Spinal cord (tissue), 9 donors: ENCODE measurements at regions not wholly inside any gene's neighbourhood (a gene's known extent, or its start where the extent isn't known, plus 50 kb on each side); places are given as distances from the start of the nearest gene placed in this dataset.
"Not testable (repeated sequence)": the region's sequence is repeated elsewhere in the genome, so short reads cannot be mapped to it uniquely, and the experiment has no call there.

ENCODE experiments used
- DNase-seq, 6 donors: peaks; one replicate each; pipeline versions ENCODE4 v3.0.0 to v3.0.0-alpha.2; 2013 to 2015; ENCODE audit warnings: low spot score in 6 of 6, low read depth in 4 of 6
- H3K27ac ChIP-seq: one replicate; pipeline ENCODE4 v1.5.1; 2013; ENCODE audit warnings: low read depth, low read length, control low read depth
- H3K27me3 ChIP-seq: one replicate; pipeline ENCODE4 v1.6.1; 2013; ENCODE audit warnings: low read length; ENCODE audit not compliant: control insufficient read depth, insufficient read depth
- H3K36me3 ChIP-seq: one replicate; pipeline ENCODE4 v1.6.1; 2013; ENCODE audit warnings: low read length; ENCODE audit not compliant: control insufficient read depth, insufficient read depth
- H3K4me1 ChIP-seq: one replicate; pipeline ENCODE4 v1.6.1; 2013; ENCODE audit warnings: low read length; ENCODE audit not compliant: control insufficient read depth, insufficient read depth
- H3K4me3 ChIP-seq: one replicate; pipeline ENCODE4 v1.5.1; 2013; ENCODE audit warnings: low read depth, low read length, control low read depth
- H3K9me3 ChIP-seq: one replicate; pipeline ENCODE4 v1.6.1; 2013; ENCODE audit warnings: low read length; ENCODE audit not compliant: control insufficient read depth, insufficient read depth
- WGBS: methylation state at CpG from one replicate; pipeline ENCODE4 v1.1.5; 2013; ENCODE audit warnings: missing lambda C conversion rate; ENCODE audit not compliant: insufficient coverage; 5-methylcytosine and 5-hydroxymethylcytosine counted together
- donor health status: healthy.

GRCh38 chr14:65991104-65991503 is 495.1 kb upstream of the CCDC196 start:
- Histone ChIP-seq H3K4me3 (no peak overlapping the region), H3K27me3 (no peaks in the 10 kb centered on the region), H3K27ac (no peak overlapping the region), H3K9me3 (no peaks in the 10 kb centered on the region), H3K4me1 (no peaks in the 10 kb centered on the region), H3K36me3 (no peaks in the 10 kb centered on the region)
- WGBS, result 100% methylated on average over 1 of the region's 2 CpGs
- no peak for DNase-seq

GRCh38 chr14:65991935-65992334 is 494.2 kb upstream of the CCDC196 start:
- no CpG with 5 or more reads among the region's 1 CpG for WGBS

GRCh38 chr14:65993103-65993502 is 493.1 kb upstream of the CCDC196 start:
- H3K27me3 ChIP-seq, result no peaks in the 10 kb centered on the region
- H3K4me1 ChIP-seq, result no peaks in the 10 kb centered on the region
- no peak for DNase-seq
- no peaks in the 10 kb centered on the region for H3K36me3 ChIP-seq
- 88% methylated on average over 2 of the region's 3 CpGs for WGBS
- H3K27ac ChIP-seq, result no peak overlapping the region
- H3K4me3 ChIP-seq, result no peak overlapping the region
- H3K9me3 ChIP-seq, result no peaks in the 10 kb centered on the region

More at GRCh38 chr14:65991935-65992334, 494.2 kb upstream of the CCDC196 start:
- H3K27me3 ChIP-seq, H3K4me1 ChIP-seq, DNase-seq, H3K4me3 ChIP-seq, H3K9me3 ChIP-seq, H3K27ac ChIP-seq, H3K36me3 ChIP-seq: not testable (repeated sequence)

- H3K27ac ChIP-seq, result no peak overlapping the region
- DNase-seq, result no peak
- no peaks in the 10 kb centered on the region for H3K9me3 ChIP-seq
- H3K36me3 ChIP-seq, result no peaks in the 10 kb centered on the region
- H3K4me3 ChIP-seq, result no peak overlapping the region
- H3K4me1 ChIP-seq, result no peaks in the 10 kb centered on the region
- 80% methylated on average over 1 of the region's 5 CpGs for WGBS
- no peaks in the 10 kb centered on the region for H3K27me3 ChIP-seq
These were observed 492.2 kb upstream of the CCDC196 start for GRCh38 chr14:65993996-65994395.

- no peaks in the 10 kb centered on the region for H3K4me1 ChIP-seq
- H3K4me3 ChIP-seq, result no peak overlapping the region
- DNase-seq, result no peak
- no peaks in the 10 kb centered on the region for H3K36me3 ChIP-seq
- peaks cover 2% of the 10 kb centered on the region for H3K9me3 ChIP-seq
- no peaks in the 10 kb centered on the region for H3K27me3 ChIP-seq
- 100% methylated on average over 1 of the region's 2 CpGs for WGBS
- no peak overlapping the region for H3K27ac ChIP-seq
These were observed 488.8 kb upstream of the CCDC196 start for GRCh38 chr14:65997347-65997746.

GRCh38 chr14:65999865-66000264 is 486.3 kb upstream of the CCDC196 start:
- H3K4me3 ChIP-seq, result no peak overlapping the region
- no peak overlapping the region for H3K27ac ChIP-seq
- DNase-seq, result no peak
- peaks cover 2% of the 10 kb centered on the region for H3K9me3 ChIP-seq
- WGBS, result no CpG with 5 or more reads among the region's 1 CpG
- no peaks in the 10 kb centered on the region for H3K36me3 ChIP-seq
- H3K4me1 ChIP-seq, result no peaks in the 10 kb centered on the region
- H3K27me3 ChIP-seq, result no peaks in the 10 kb centered on the region

- no peaks in the 10 kb centered on the region for H3K27me3 ChIP-seq
- H3K4me1 ChIP-seq, result no peaks in the 10 kb centered on the region
- H3K9me3 ChIP-seq, result peaks cover 2% of the 10 kb centered on the region
- H3K27ac ChIP-seq, result no peak overlapping the region
- no peak for DNase-seq
- H3K4me3 ChIP-seq, result no peak overlapping the region
- H3K36me3 ChIP-seq, result no peaks in the 10 kb centered on the region
- no CpG with 5 or more reads among the region's 1 CpG for WGBS
These were observed 485.4 kb upstream of the CCDC196 start for GRCh38 chr14:66000766-66001165.

- DNase-seq, result no peak
- Histone ChIP-seq H3K27ac (no peak overlapping the region), H3K27me3 (no peaks in the 10 kb centered on the region), H3K4me3 (no peak overlapping the region), H3K9me3 (peaks cover 2% of the 10 kb centered on the region), H3K36me3 (no peaks in the 10 kb centered on the region), H3K4me1 (no peaks in the 10 kb centered on the region)
- WGBS, result no CpG with 5 or more reads among the region's 2 CpGs
These were observed 484.8 kb upstream of the CCDC196 start for GRCh38 chr14:66001356-66001755.

GRCh38 chr14:66003082-66003730 is 483.0 kb upstream of the CCDC196 start:
- 56% methylated on average over 10 of the region's 10 CpGs for WGBS

GRCh38 chr14:66005900-66006434 is 480.2 kb upstream of the CCDC196 start:
- no peaks in the 10 kb centered on the region for H3K36me3 ChIP-seq
- DNase-seq, result no peak
- WGBS, result 20% methylated on average over 2 of the region's 2 CpGs

More at GRCh38 chr14:66003082-66003730, 483.0 kb upstream of the CCDC196 start:
- no peaks in the 10 kb centered on the region for H3K27me3 ChIP-seq
- peak in 2 of 6 donors; percentile 34 to 59 for DNase-seq
- H3K27ac ChIP-seq, result no peak overlapping the region
- no peak overlapping the region for H3K4me3 ChIP-seq
- no peaks in the 10 kb centered on the region for H3K36me3 ChIP-seq
- H3K9me3 ChIP-seq, result peaks cover 2% of the 10 kb centered on the region
- H3K4me1 ChIP-seq, result no peaks in the 10 kb centered on the region

More at GRCh38 chr14:66005900-66006434, 480.2 kb upstream of the CCDC196 start:
- H3K4me1 ChIP-seq, result no peaks in the 10 kb centered on the region
- H3K27ac ChIP-seq, result no peak overlapping the region
- no peaks in the 10 kb centered on the region for H3K27me3 ChIP-seq
- H3K4me3 ChIP-seq, result no peak overlapping the region
- H3K9me3 ChIP-seq, result no peaks in the 10 kb centered on the region
